ENCODE measurements at regions not wholly inside any gene's neighbourhood (a gene's known extent, or its start where the extent isn't known, plus 50 kb on each side); places are given as distances from the start of the nearest gene placed in this dataset.

DNA sequence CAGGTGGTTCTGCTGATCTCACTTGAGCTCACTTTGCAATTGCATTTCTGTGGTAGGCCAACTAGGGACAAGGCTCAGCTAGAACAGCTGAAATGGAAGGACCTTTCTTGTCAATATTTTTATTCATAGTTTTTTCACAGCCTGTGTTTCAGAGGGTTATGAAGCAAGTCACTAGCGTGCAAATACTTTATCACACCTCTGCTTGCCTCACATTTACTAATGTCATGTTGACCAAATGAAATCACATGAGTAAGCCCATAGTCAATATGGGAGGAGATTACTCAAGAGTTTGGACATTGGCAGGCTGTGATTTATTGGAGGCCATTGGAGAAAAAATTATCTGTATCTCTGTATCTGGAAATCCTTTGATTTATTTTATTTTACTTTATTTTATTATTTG lies 628.3 kb upstream of the EPHA5 start:
- ChIA-PET CTCF (no interaction called here), POLR2A (no interaction called here)
- Histone ChIP-seq H3K27ac (ENCODE audit: low read depth in 2 of 2, low read length in 1 of 2) (no peak overlapping the region), H3K4me1 (ENCODE audit: control insufficient read depth in 1 of 2, insufficient read depth in 2 of 2, low read depth in 1 of 2, low read length in 1 of 2) (no peaks in the 10 kb centered on the region), H3K9me2 (no peaks in the 10 kb centered on the region; the same call in 1 of the 2 replicates), H3K79me2 (ENCODE audit: insufficient read depth) (no peaks in the 10 kb centered on the region), H3K9me3 (no peaks in the 10 kb centered on the region), H2AFZ (ENCODE audit: low read depth) (no peak overlapping the region), H3K27me3 (ENCODE audit: insufficient read depth) (no peaks in the 10 kb centered on the region), H3K9ac (no peak overlapping the region), H3F3A (replicated peaks; ENCODE audit: insufficient read depth) (no peaks in the 10 kb centered on the region), H3K36me3 (replicated peaks in 1 of 2; ENCODE audit: control insufficient read depth in 1 of 2, insufficient read depth in 2 of 2, low read length in 1 of 2) (no peaks in the 10 kb centered on the region), H4K20me1 (ENCODE audit: insufficient read depth) (no peaks in the 10 kb centered on the region), H3K4me3 (ENCODE audit: low read depth in 2 of 2, low read length in 1 of 2) (no peak overlapping the region), H3K4me2 (no peak overlapping the region)
- WGBS (ENCODE audit: low lambda C conversion rate): 5% methylated on average over 1 of the region's 1 CpG
- no peak for DNase-seq
- no peak for TF ChIP-seq RXRA (IDR thresholded peaks at IDR 0.05; ENCODE audit: borderline replicate concordance, low read depth)

DNA sequence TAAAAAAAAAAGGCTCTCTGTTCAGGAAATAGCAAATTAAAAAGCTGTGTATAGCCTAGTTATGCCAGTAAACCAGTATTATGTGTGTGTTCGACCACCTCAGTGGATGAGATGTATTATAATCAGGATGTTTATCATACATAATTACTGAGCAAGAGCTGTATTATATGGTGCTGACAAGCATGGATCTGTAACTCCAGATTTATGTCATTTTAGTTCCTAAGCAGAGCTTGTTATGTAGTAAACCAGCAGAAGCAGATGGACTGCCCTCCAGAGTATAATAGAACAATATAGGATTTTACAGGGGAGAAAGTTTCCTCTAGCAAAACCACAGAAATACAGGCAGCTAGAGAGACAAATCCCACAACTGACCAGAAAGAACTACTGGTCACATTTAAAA lies 627.4 kb upstream of the EPHA5 start:
- H3K9me2 ChIP-seq: no peaks in the 10 kb centered on the region
- POLR2A ChIA-PET: no interaction called here
- no peaks in the 10 kb centered on the region for H3F3A ChIP-seq (replicated peaks; ENCODE audit: insufficient read depth)
- H3K4me2 ChIP-seq: no peak overlapping the region
- H3K79me2 ChIP-seq (ENCODE audit: insufficient read depth): no peaks in the 10 kb centered on the region
- no peak overlapping the region for H3K4me3 ChIP-seq (ENCODE audit: low read depth in 2 of 2, low read length in 1 of 2)
- H3K4me1 ChIP-seq (ENCODE audit: control insufficient read depth in 1 of 2, insufficient read depth in 2 of 2, low read depth in 1 of 2, low read length in 1 of 2): no peaks in the 10 kb centered on the region
- H4K20me1 ChIP-seq (ENCODE audit: insufficient read depth): no peaks in the 10 kb centered on the region
- no peaks in the 10 kb centered on the region for H3K9me3 ChIP-seq
- WGBS (ENCODE audit: low lambda C conversion rate): 7% methylated on average over 1 of the region's 1 CpG
- no peak overlapping the region for H3K9ac ChIP-seq
- no peaks in the 10 kb centered on the region for H3K36me3 ChIP-seq (replicated peaks in 1 of 2; ENCODE audit: control insufficient read depth in 1 of 2, insufficient read depth in 2 of 2, low read length in 1 of 2)
- H3K27ac ChIP-seq (ENCODE audit: low read depth in 2 of 2, low read length in 1 of 2): no peak overlapping the region
- TF ChIP-seq POLR2AphosphoS5 (IDR thresholded peaks at IDR 0.05; ENCODE audit: low read depth, low read length): no peak
- no peak for TF ChIP-seq EP300 (IDR thresholded peaks at IDR 0.05; ENCODE audit: borderline replicate concordance in 1 of 2, low read depth in 1 of 2, low read length in 1 of 2)
- TF ChIP-seq SIN3A (IDR thresholded peaks at IDR 0.05; ENCODE audit: borderline replicate concordance, low read depth, low read length): no peak
- no peaks in the 10 kb centered on the region for H3K27me3 ChIP-seq (ENCODE audit: insufficient read depth)
- H2AFZ ChIP-seq (ENCODE audit: low read depth): no peak overlapping the region
- CTCF ChIA-PET: no interaction called here
- DNase-seq: no peak

DNA sequence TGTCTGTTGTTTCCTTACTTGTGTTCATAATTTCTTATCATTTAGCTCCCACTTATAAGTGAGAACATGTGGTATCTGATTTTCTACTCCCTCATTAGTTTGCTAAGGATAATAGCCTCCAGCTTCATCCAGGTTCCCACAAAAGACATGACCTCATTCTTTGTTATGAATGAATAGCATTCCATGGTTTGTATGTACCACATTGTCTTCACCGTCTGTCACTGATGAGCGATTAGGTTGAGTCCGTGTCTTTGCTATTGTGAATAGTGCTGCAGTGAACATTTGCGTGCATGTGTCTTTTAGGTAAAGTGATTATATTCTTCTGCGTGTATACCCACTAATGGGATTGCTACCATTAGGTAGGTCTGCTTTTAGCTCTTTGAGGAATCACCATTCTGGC lies 624.3 kb upstream of the EPHA5 start:
- Histone ChIP-seq H3K27ac (ENCODE audit: low read depth in 2 of 2, low read length in 1 of 2) (no peak overlapping the region), H3K9me3 (no peaks in the 10 kb centered on the region), H3K27me3 (ENCODE audit: insufficient read depth) (no peaks in the 10 kb centered on the region), H3F3A (replicated peaks; ENCODE audit: insufficient read depth) (no peaks in the 10 kb centered on the region), H3K79me2 (ENCODE audit: insufficient read depth) (no peaks in the 10 kb centered on the region), H3K4me3 (ENCODE audit: low read depth in 2 of 2, low read length in 1 of 2) (no peak overlapping the region), H4K20me1 (ENCODE audit: insufficient read depth) (no peaks in the 10 kb centered on the region), H3K9me2 (no peaks in the 10 kb centered on the region), H3K4me2 (no peak overlapping the region), H3K4me1 (ENCODE audit: control insufficient read depth in 1 of 2, insufficient read depth in 2 of 2, low read depth in 1 of 2, low read length in 1 of 2) (no peaks in the 10 kb centered on the region), H2AFZ (ENCODE audit: low read depth) (no peak overlapping the region), H3K36me3 (replicated peaks in 1 of 2; ENCODE audit: control insufficient read depth in 1 of 2, insufficient read depth in 2 of 2, low read length in 1 of 2) (no peaks in the 10 kb centered on the region), H3K9ac (no peak overlapping the region)
- POLR2A ChIA-PET: no interaction called here
- DNase-seq: no peak
- CTCF ChIA-PET: no interaction called here
- TF ChIP-seq YY1 (IDR thresholded peaks at IDR 0.05; ENCODE audit: low read depth) (no peak), SMC3 (IDR thresholded peaks at IDR 0.05; ENCODE audit: low read depth, low read length) (no peak), RXRA (IDR thresholded peaks at IDR 0.05; ENCODE audit: borderline replicate concordance, low read depth) (no peak), CHD2 (IDR thresholded peaks at IDR 0.05; ENCODE audit: low read length, partially characterized antibody) (no peak), ELF1 (IDR thresholded peaks at IDR 0.05) (no peak)
- 37% methylated on average over 5 of the region's 5 CpGs for WGBS (ENCODE audit: low lambda C conversion rate)

Data from SK-N-SH (cell line).